GM10248 (cell line): ENCODE measurements at regions not wholly inside any gene's neighbourhood (a gene's known extent, or its start where the extent isn't known, plus 50 kb on each side); places are given as distances from the start of the nearest gene placed in this dataset.

Experiments used
- CTCF ChIA-PET: fragments of 300-600 bp; sonication (Branson Sonifier 250); formaldehyde crosslinking; extraction: SDS; loops from one replicate; lab custom pipeline; 2021; ENCODE audit warnings: antibody characterized with exemption; lab: Yijun Ruan, JAX
- POLR2A ChIA-PET: fragments of 350-650 bp; sonication (Branson Sonifier 250); formaldehyde crosslinking; extraction: SDS; loops from one replicate; lab custom pipeline; 2020; ENCODE audit warnings: antibody characterized with exemption; lab: Yijun Ruan, JAX
- DNase-seq: peaks from one replicate; pipeline ENCODE4 v3.0.0; 2012; ENCODE audit errors: extremely low spot score
- TF ChIP-seq, protein P1 (sequence below): IDR thresholded peaks from 2 replicates; pipeline ENCODE4 v1.5.1; 2012; ENCODE audit warnings: mild to moderate bottlenecking, low read depth; ENCODE audit errors: extremely low read depth, missing control alignments, control extremely low read depth

DNA sequence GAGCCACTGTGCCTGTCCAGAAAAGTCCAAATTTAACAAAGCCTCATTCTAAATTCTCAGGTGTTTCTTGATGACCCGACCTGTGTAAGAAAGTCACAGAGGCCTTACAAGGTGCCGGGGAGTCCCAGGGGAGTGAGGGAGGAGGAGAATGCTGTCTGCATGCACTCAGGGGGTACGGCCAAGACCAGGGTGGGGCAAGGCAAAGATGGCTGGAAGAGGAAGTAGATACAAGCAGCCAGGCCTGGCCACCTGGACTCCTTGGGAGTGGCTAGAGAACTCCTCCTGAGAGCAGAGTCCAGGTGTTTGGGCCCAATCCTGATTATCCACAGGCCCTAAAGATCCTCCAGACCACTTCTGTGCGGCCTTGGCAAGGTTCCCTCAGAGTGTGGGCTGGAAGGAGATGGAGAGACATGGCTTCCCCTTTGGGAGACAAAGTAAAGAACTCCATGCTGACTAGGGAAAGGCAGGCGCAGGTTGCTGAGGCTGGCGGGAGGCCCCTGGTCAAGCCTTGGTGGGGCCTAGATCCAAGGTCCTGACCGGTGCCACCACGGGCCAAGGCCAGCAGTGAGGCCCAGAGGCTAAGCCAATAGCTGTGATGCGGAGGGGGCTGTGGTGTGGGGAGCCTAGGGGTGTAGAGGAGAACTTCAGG is 74.7 kb downstream of the COPS8 start:
- CTCF ChIA-PET: no interaction called here

DNA sequence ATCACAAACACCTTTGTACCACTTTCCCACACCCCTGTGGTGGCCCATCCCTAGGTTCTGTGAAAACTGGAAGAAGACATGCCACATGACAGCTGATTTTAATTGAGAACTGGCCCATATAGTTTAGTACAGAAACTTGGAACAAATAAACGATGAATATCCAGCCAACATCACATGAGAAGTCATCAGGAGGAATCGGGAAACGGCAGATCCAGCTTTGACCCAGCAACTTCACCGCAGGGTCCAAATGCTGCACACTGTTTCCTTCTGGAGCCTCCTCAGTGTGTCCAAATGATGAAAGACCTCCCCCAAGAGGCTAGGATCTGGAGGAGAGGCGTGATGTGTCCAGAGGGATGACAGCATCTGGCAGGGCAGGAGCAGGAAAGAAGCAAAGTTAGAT is 75.5 kb downstream of the COPS8 start:
- POLR2A ChIA-PET: no interaction called here
- no peak for DNase-seq
- TF ChIP-seq, protein P1, sequence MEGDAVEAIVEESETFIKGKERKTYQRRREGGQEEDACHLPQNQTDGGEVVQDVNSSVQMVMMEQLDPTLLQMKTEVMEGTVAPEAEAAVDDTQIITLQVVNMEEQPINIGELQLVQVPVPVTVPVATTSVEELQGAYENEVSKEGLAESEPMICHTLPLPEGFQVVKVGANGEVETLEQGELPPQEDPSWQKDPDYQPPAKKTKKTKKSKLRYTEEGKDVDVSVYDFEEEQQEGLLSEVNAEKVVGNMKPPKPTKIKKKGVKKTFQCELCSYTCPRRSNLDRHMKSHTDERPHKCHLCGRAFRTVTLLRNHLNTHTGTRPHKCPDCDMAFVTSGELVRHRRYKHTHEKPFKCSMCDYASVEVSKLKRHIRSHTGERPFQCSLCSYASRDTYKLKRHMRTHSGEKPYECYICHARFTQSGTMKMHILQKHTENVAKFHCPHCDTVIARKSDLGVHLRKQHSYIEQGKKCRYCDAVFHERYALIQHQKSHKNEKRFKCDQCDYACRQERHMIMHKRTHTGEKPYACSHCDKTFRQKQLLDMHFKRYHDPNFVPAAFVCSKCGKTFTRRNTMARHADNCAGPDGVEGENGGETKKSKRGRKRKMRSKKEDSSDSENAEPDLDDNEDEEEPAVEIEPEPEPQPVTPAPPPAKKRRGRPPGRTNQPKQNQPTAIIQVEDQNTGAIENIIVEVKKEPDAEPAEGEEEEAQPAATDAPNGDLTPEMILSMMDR: no peak
- CTCF ChIA-PET: no interaction called here

More for the DNA sequence above, 74.7 kb downstream of the COPS8 start:
- no peak for DNase-seq
- TF ChIP-seq, protein P1: no peak
- POLR2A ChIA-PET: no interaction called here

GRCh38 chr2:237162959-237163358 is 77.3 kb downstream of the COPS8 start:
- DNase-seq: no peak
- TF ChIP-seq, protein P1: no peak
- ChIA-PET CTCF (no interaction called here), POLR2A (no interaction called here)

- ChIA-PET CTCF (interaction anchor here (0.8 kb wide), 1 partner anchor 30 kb away, joined by 4 read pairs; no protein-coding TSS in a partner anchor), POLR2A (no interaction called here)
- DNase-seq: no peak
- TF ChIP-seq, protein P1: no peak
Observed at GRCh38 chr2:237164474-237165042, 78.9 kb downstream of the COPS8 start.

DNA sequence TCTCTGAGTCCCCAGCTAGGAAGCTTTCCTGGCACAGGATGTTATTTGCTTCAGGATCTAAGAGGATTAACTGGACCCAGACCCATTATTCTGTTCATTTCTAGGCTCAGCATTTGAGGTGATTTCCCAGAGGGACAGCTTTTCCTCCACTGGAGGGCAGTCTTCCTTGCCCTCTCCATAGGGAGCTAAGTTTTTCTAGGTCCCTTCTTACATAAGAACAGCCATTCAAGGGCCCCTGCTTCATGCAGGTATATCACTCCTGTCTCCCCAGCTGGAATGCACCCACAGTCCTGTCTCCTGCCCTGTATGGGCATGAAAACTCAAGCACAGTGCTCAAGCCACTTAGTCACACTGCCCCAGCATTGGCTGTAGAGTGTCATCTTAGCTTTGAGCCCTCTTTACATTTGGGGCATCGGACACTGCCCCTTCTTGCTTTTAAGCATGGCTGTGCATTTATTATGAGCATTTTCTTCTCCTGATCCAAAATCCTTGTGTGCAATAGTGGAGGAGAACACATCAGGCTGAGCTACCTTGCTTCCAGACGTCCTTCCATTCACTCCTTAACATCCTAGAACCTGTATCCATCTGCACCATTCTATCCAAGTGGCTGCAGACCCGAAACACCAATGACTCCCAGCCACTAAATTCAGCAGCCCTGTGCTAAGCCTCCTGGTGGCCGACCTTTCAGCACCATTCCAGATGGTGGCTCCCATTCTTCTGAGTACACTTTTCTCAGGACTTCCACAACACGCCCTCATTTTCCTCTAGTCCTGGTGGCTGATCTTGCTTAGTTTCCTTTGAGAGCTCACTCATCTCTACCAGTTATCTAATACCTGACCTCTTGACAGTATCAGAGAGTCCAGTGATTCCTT is 80.0 kb downstream of the COPS8 start:
- ChIA-PET POLR2A (no interaction called here), CTCF (interaction anchor here (0.8 to 1.9 kb wide), 2 partner anchors 31 to 310 kb away, joined by 4 to 6 read pairs; no protein-coding TSS in a partner anchor)
- TF ChIP-seq, protein P1: peak; percentile 24
- no peak for DNase-seq

GRCh38 chr2:237167038-237167437 is 81.3 kb downstream of the COPS8 start:
- POLR2A ChIA-PET: no interaction called here
- TF ChIP-seq, protein P1: no peak
- DNase-seq: no peak
- CTCF ChIA-PET: no interaction called here
